ENCODE measurements at regions not wholly inside any gene's neighbourhood (a gene's known extent, or its start where the extent isn't known, plus 50 kb on each side); places are given as distances from the start of the nearest gene placed in this dataset.

DNA sequence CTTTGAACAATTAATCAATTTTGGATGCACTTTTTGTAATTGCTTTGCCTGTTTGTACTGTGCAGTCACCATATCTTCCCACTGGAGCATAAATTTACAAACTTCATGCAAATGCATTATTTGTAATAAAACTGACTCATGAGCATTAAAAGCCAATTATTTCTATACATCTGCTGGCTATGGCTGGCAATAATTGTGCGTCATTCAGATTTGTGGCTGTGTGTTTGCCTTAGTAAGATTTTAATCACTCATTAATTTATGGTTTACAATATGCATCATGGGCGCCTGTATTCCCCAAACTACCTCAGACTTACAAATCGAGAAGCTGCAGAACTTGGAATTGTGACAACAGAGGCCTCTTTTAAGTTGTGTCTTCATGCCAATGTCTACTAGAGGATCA is 132.4 kb upstream of the TRIB2 start:
- TF ChIP-seq CTCF (IDR thresholded peaks at IDR 0.05; ENCODE audit: low read depth, low read length) (no peak), EZH2phosphoT487 (IDR thresholded peaks at IDR 0.05; ENCODE audit: low read depth) (no peak)
